H9 (cell line): ENCODE measurements at regions not wholly inside any gene's neighbourhood (a gene's known extent, or its start where the extent isn't known, plus 50 kb on each side); places are given as distances from the start of the nearest gene placed in this dataset.

Experiments used
- DNase-seq: peaks from one replicate; pipeline ENCODE4 v3.0.0-alpha.2; 2017
- H2AFZ ChIP-seq: one replicate; pipeline ENCODE4 v1.6.1; 2013; ENCODE audit warnings: mild to moderate bottlenecking, low read length, control low read depth, moderate library complexity
- H2AK5ac ChIP-seq: 2 replicates; pipeline ENCODE4 v1.6.1; 2013; ENCODE audit warnings: low read length, control low read depth, mixed read lengths; ENCODE audit not compliant: insufficient read length
- H2BK120ac ChIP-seq: one replicate; pipeline ENCODE4 v1.6.1; 2013; ENCODE audit warnings: low read depth, mild to moderate bottlenecking, low read length, control low read depth, inconsistent platforms; ENCODE audit not compliant: poor library complexity, severe bottlenecking
- H2BK12ac ChIP-seq: 2 replicates; pipeline ENCODE4 v1.6.1; 2013; ENCODE audit warnings: low read length, control low read depth, mixed read lengths, low read depth; ENCODE audit not compliant: insufficient read length
- H2BK15ac ChIP-seq: 2 replicates; pipeline ENCODE4 v1.6.1; 2013; ENCODE audit warnings: low read depth, low read length, control low read depth
- H2BK20ac ChIP-seq: one replicate; pipeline ENCODE4 v1.6.1; 2013; ENCODE audit warnings: low read depth, mild to moderate bottlenecking, low read length, control low read depth, inconsistent platforms; ENCODE audit not compliant: poor library complexity, severe bottlenecking
- H2BK5ac ChIP-seq: 2 replicates; pipeline ENCODE4 v1.6.1; 2013; ENCODE audit warnings: low read length, control low read depth, mixed read lengths; ENCODE audit not compliant: insufficient read length
- H3K14ac ChIP-seq: 2 replicates; pipeline ENCODE4 v1.6.1; 2013; ENCODE audit warnings: low read length, control low read depth; ENCODE audit not compliant: insufficient read depth
- H3K18ac ChIP-seq: 2 replicates; pipeline ENCODE4 v1.6.1; 2013; ENCODE audit warnings: low read depth, mild to moderate bottlenecking, mixed read lengths, low read length, control low read depth; ENCODE audit not compliant: insufficient read length
- H3K23ac ChIP-seq: 2 replicates; pipeline ENCODE4 v1.6.1; 2013; ENCODE audit warnings: low read length, control low read depth, mixed read lengths, low read depth; ENCODE audit not compliant: insufficient read length
- H3K23me2 ChIP-seq: 2 replicates; pipeline ENCODE4 v1.6.1; 2013; ENCODE audit warnings: low read depth, mild to moderate bottlenecking, mixed read lengths, low read length, control low read depth; ENCODE audit not compliant: insufficient read length, poor library complexity, severe bottlenecking
- H3K27ac ChIP-seq: 2 replicates; pipeline ENCODE4 v1.5.1; 2013; ENCODE audit warnings: low read length, control low read depth, mixed read lengths, low read depth; ENCODE audit not compliant: insufficient read length
- H3K27me3 ChIP-seq: 2 replicates; pipeline ENCODE4 v1.6.1; 2013; ENCODE audit warnings: low read length, control low read depth, inconsistent platforms; ENCODE audit not compliant: insufficient read depth
- H3K4ac ChIP-seq: 2 replicates; pipeline ENCODE4 v1.6.1; 2013; ENCODE audit warnings: low read depth, mild to moderate bottlenecking, control low read depth, inconsistent platforms, low read length, moderate library complexity
- H3K4me1 ChIP-seq: 2 replicates; pipeline ENCODE4 v1.6.1; 2013; ENCODE audit warnings: low read length, control low read depth, inconsistent platforms; ENCODE audit not compliant: insufficient read depth
- H3K4me2 ChIP-seq: 2 replicates; pipeline ENCODE4 v1.6.1; 2013; ENCODE audit warnings: low read length, control low read depth, mixed read lengths; ENCODE audit not compliant: insufficient read length, insufficient read depth
- H3K56ac ChIP-seq: 2 replicates; pipeline ENCODE4 v1.6.1; 2013; ENCODE audit warnings: low read depth, mild to moderate bottlenecking, mixed read lengths, low read length, control low read depth; ENCODE audit not compliant: insufficient read length
- H3K79me1 ChIP-seq: 2 replicates; pipeline ENCODE4 v1.6.1; 2013; ENCODE audit warnings: low read depth, mild to moderate bottlenecking, moderate library complexity, low read length, control low read depth, inconsistent platforms; ENCODE audit not compliant: insufficient read depth, poor library complexity, severe bottlenecking
- H3K79me2 ChIP-seq: 2 replicates; pipeline ENCODE4 v1.6.1; 2013; ENCODE audit warnings: low read length, control low read depth, inconsistent platforms; ENCODE audit not compliant: insufficient read depth
- H3K9ac ChIP-seq: 2 replicates; pipeline ENCODE4 v1.6.1; 2013; ENCODE audit warnings: low read length, control low read depth, mixed read lengths; ENCODE audit not compliant: insufficient read length; ENCODE audit errors: extremely low read depth
- H3K9me3 ChIP-seq: one replicate; pipeline ENCODE4 v1.6.1; 2013; ENCODE audit warnings: low read depth, low read length, inconsistent platforms; ENCODE audit not compliant: control insufficient read depth
- H3T11ph ChIP-seq: one replicate; pipeline ENCODE4 v1.6.1; 2013; ENCODE audit warnings: mild to moderate bottlenecking, low read length, control low read depth, inconsistent platforms
- H4K20me1 ChIP-seq: one replicate; pipeline ENCODE4 v1.6.1; 2013; ENCODE audit not compliant: control insufficient read depth, insufficient read length, insufficient read depth
- H4K5ac ChIP-seq: 2 replicates; pipeline ENCODE4 v1.6.1; 2013; ENCODE audit warnings: low read depth, mild to moderate bottlenecking, mixed read lengths, low read length, control low read depth; ENCODE audit not compliant: insufficient read length
- H4K8ac ChIP-seq: replicated peaks from 2 replicates; pipeline ENCODE4 v1.6.1; 2013; ENCODE audit warnings: low read length, control low read depth, mixed read lengths, low read depth; ENCODE audit not compliant: insufficient read length
- H4K91ac ChIP-seq: 2 replicates; pipeline ENCODE4 v1.6.1; 2013; ENCODE audit warnings: low read depth, mild to moderate bottlenecking, moderate library complexity, mixed read lengths, low read length, control low read depth; ENCODE audit not compliant: insufficient read length
- H3K27ac Mint-ChIP-seq, 3 experiments: 2 replicates in 2 of 3; 3 replicates in 1 of 3; pipeline ENCODE4 v1.8.0; 2020 to 2021; ENCODE audit warnings: mixed read lengths in 3 of 3, mild to moderate bottlenecking in 1 of 3, moderate library complexity in 1 of 3
- H3K27me3 Mint-ChIP-seq: 2 replicates; pipeline ENCODE4 v1.8.0; 2021; ENCODE audit warnings: low read depth, mild to moderate bottlenecking, moderate library complexity, mixed read lengths
- H3K36me3 Mint-ChIP-seq, 3 experiments: 2 replicates in 2 of 3; 3 replicates in 1 of 3; pipeline ENCODE4 v1.8.0; 2020 to 2021; ENCODE audit warnings: low read depth in 3 of 3, mixed read lengths in 3 of 3; ENCODE audit not compliant: insufficient read depth in 1 of 3
- H3K4me1 Mint-ChIP-seq, 2 experiments: 2 replicates each; pipeline ENCODE4 v1.8.0; 2020; ENCODE audit warnings: mixed read lengths in 2 of 2
- H3K4me3 Mint-ChIP-seq, 2 experiments: 2 replicates in 1 of 2; 3 replicates in 1 of 2; pipeline ENCODE4 v1.8.0; 2020 to 2021; ENCODE audit warnings: mild to moderate bottlenecking in 2 of 2, mixed read lengths in 2 of 2, moderate library complexity in 1 of 2
- H3K9me3 Mint-ChIP-seq, 2 experiments: 2 replicates in 1 of 2; 3 replicates in 1 of 2; pipeline ENCODE4 v1.8.0; 2020; ENCODE audit warnings: mild to moderate bottlenecking in 2 of 2, mixed read lengths in 2 of 2, moderate library complexity in 1 of 2
- CTCF ChIP-seq: fragments of 200-600 bp; sonication (generic); conservative IDR thresholded peaks from 3 replicates; pipeline ENCODE4 v1.8.0; 2021; ENCODE audit warnings: antibody characterized with exemption, mild to moderate bottlenecking
- WGBS: extraction: QIAGEN DNeasy Blood & Tissue Kit; methylation state at CpG from one replicate; pipeline ENCODE4 v1.1.7; 2013; ENCODE audit warnings: missing lambda C conversion rate, low lambda C conversion rate, mixed read lengths; ENCODE audit not compliant: insufficient read length; ENCODE audit errors: extremely low coverage; 5-methylcytosine and 5-hydroxymethylcytosine counted together

- H3K18ac ChIP-seq = no peak overlapping the region
- no peak overlapping the region for H3K9ac ChIP-seq
- no peak overlapping the region for H2BK120ac ChIP-seq
- H2AK5ac ChIP-seq = no peak overlapping the region
- no peak overlapping the region for H2BK15ac ChIP-seq
- H4K20me1 ChIP-seq = no peaks in the 10 kb centered on the region
- no peak overlapping the region for H4K5ac ChIP-seq
- H3K36me3 Mint-ChIP-seq = no peaks in the 10 kb centered on the region
- no peak overlapping the region for H4K91ac ChIP-seq
- no peak overlapping the region for H3K4me2 ChIP-seq
- H3K4ac ChIP-seq = no peak overlapping the region
- no peaks in the 10 kb centered on the region; a peak in 1 of 5 replicates for H3K9me3 Mint-ChIP-seq
- H3K79me2 ChIP-seq = no peaks in the 10 kb centered on the region
- H3K27ac ChIP-seq = no peak overlapping the region
- H3K79me1 ChIP-seq = no peaks in the 10 kb centered on the region
- no peak overlapping the region for H4K8ac ChIP-seq
- no peak overlapping the region for H3K4me3 Mint-ChIP-seq
- H3K23ac ChIP-seq = no peak overlapping the region
- no CpG with 5 or more reads among the region's 15 CpGs for WGBS
- no peak overlapping the region for H2BK12ac ChIP-seq
- H3K23me2 ChIP-seq = no peaks in the 10 kb centered on the region
- no peak overlapping the region for H2BK5ac ChIP-seq
- H3K27ac Mint-ChIP-seq = no peak overlapping the region
- H3K9me3 ChIP-seq = no peaks in the 10 kb centered on the region
- no peak overlapping the region for H2BK20ac ChIP-seq
- H3K27me3 ChIP-seq = no peaks in the 10 kb centered on the region
- no peaks in the 10 kb centered on the region for H3K4me1 Mint-ChIP-seq
- no peak overlapping the region for H3K56ac ChIP-seq
- peaks cover 4% of the 10 kb centered on the region for H3K27me3 Mint-ChIP-seq
- H3K4me1 ChIP-seq = no peaks in the 10 kb centered on the region
- no peak overlapping the region for H3T11ph ChIP-seq
- H3K14ac ChIP-seq = no peak overlapping the region
- H2AFZ ChIP-seq = no peak overlapping the region
- no peak for TF ChIP-seq CTCF
- DNase-seq = no peak
Measured at GRCh38 chr18:78689606-78690005, 290.0 kb upstream of the SALL3 start.
